H1 (cell line): ENCODE measurements at regions not wholly inside any gene's neighbourhood (a gene's known extent, or its start where the extent isn't known, plus 50 kb on each side); places are given as distances from the start of the nearest gene placed in this dataset.

ENCODE experiments used
- CTCF ChIA-PET: fragments of 300-600 bp; sonication (Branson Sonifier 250); formaldehyde crosslinking; loops from one replicate; lab custom pipeline; 2021; ENCODE audit not compliant: partially characterized antibody; lab: Charles Lee
- POLR2A ChIA-PET: fragments of 300-600 bp; sonication (Branson Sonifier 250); formaldehyde crosslinking; loops from one replicate; lab custom pipeline; 2021; ENCODE audit warnings: inconsistent platforms; ENCODE audit not compliant: partially characterized antibody; lab: Charles Lee
- DNase-seq, 2 experiments: peaks; one replicate each; pipeline versions ENCODE4 v3.0.0 to v3.0.0-alpha.2; 2010 to 2022; ENCODE audit warnings: low spot score in 2 of 2, low read depth in 1 of 2, mixed read lengths in 1 of 2
- FAIRE-seq: peaks from 2 replicates; lab custom pipeline; 2011; peaks lifted over from hg19 to GRCh38; lab: Jason Lieb, UNC
- H2AFZ ChIP-seq: 2 replicates; pipeline ENCODE4 v1.8.1; 2012; ENCODE audit warnings: low read length, inconsistent platforms
- H2AK5ac ChIP-seq: 2 replicates; pipeline ENCODE4 v1.6.1; 2013; ENCODE audit warnings: low read depth, low read length
- H2BK120ac ChIP-seq: replicated peaks from 2 replicates; pipeline ENCODE3; 2013; ENCODE audit warnings: low read depth, low read length, inconsistent platforms
- H2BK12ac ChIP-seq: 2 replicates; pipeline ENCODE4 v1.6.1; 2013; ENCODE audit warnings: low read depth, low read length
- H2BK15ac ChIP-seq: 2 replicates; pipeline ENCODE4 v1.6.1; 2013; ENCODE audit warnings: low read length
- H2BK20ac ChIP-seq: 2 replicates; pipeline ENCODE4 v1.6.1; 2013; ENCODE audit warnings: low read length
- H2BK5ac ChIP-seq: 2 replicates; pipeline ENCODE4 v1.6.1; 2013; ENCODE audit warnings: low read depth, low read length
- H3K14ac ChIP-seq: 2 replicates; pipeline ENCODE4 v1.6.1; 2013; ENCODE audit warnings: inconsistent platforms; ENCODE audit not compliant: insufficient read length
- H3K18ac ChIP-seq: 2 replicates; pipeline ENCODE4 v1.6.1; 2013; ENCODE audit warnings: low read length; ENCODE audit errors: extremely low read depth
- H3K23ac ChIP-seq: 2 replicates; pipeline ENCODE4 v1.6.1; 2013; ENCODE audit warnings: inconsistent platforms; ENCODE audit not compliant: insufficient read length
- H3K23me2 ChIP-seq: 2 replicates; pipeline ENCODE4 v1.6.1; 2013; ENCODE audit warnings: low read depth, low read length
- H3K27ac ChIP-seq: 2 replicates; pipeline ENCODE4 v1.6.1; 2011; ENCODE audit warnings: low read depth, low read length, inconsistent platforms
- H3K27me3 ChIP-seq, 4 experiments: replicated peaks in 1 of 4; 1 replicate in 1 of 4; 2 replicates in 3 of 4; pipeline versions ENCODE4 v1.6.1 to v1.8.1; 2011 to 2013; ENCODE audit warnings: low read length in 3 of 4, mild to moderate bottlenecking in 3 of 4, inconsistent platforms in 2 of 4, mixed read lengths in 2 of 4, moderate library complexity in 1 of 4; ENCODE audit not compliant: control insufficient read depth in 3 of 4, insufficient read depth in 3 of 4; ENCODE audit errors: extremely low read depth in 1 of 4
- H3K36me3 ChIP-seq, 4 experiments: 2 replicates each; pipeline versions ENCODE4 v1.6.1 to v1.8.1; 2011 to 2013; ENCODE audit warnings: mild to moderate bottlenecking in 4 of 4, low read length in 3 of 4, moderate library complexity in 2 of 4, control low read depth in 1 of 4, inconsistent platforms in 1 of 4; ENCODE audit not compliant: insufficient read depth in 4 of 4, control insufficient read depth in 2 of 4
- H3K4ac ChIP-seq: replicated peaks from 2 replicates; pipeline ENCODE3; 2013; ENCODE audit warnings: low read length, low read depth, mixed read lengths, inconsistent platforms; ENCODE audit not compliant: insufficient read length
- H3K4me1 ChIP-seq, 4 experiments: replicated peaks in 1 of 4; 1 replicate in 1 of 4; 2 replicates in 3 of 4; pipeline versions ENCODE4 v1.6.1 to v1.8.1; 2011 to 2013; ENCODE audit warnings: low read length in 3 of 4, inconsistent platforms in 2 of 4, mixed read lengths in 1 of 4; ENCODE audit not compliant: insufficient read depth in 4 of 4, control insufficient read depth in 3 of 4
- H3K4me2 ChIP-seq, 2 experiments: 2 replicates each; pipeline versions ENCODE4 v1.6.1 to v1.8.1; 2011 to 2013; ENCODE audit warnings: low read depth in 2 of 2, low read length in 2 of 2, control low read depth in 1 of 2, inconsistent platforms in 1 of 2, mild to moderate bottlenecking in 1 of 2; ENCODE audit not compliant: insufficient read depth in 1 of 2
- H3K4me3 ChIP-seq, 4 experiments: fragments of 200-600, 300-600 bp in 1 of 4; sonication (generic), shearing (Covaris generic), sonication (Bioruptor Twin) in 1 of 4; 2 replicates each; pipeline versions ENCODE4 v1.5.1 to v1.8.1; 2011 to 2016; ENCODE audit warnings: low read length in 4 of 4, low read depth in 3 of 4, control low read depth in 2 of 4, inconsistent platforms in 2 of 4, mild to moderate bottlenecking in 2 of 4, mixed read lengths in 1 of 4, moderate library complexity in 1 of 4; ENCODE audit not compliant: insufficient read depth in 2 of 4; ENCODE audit errors: extremely low read depth in 1 of 4
- H3K56ac ChIP-seq: replicated peaks from 2 replicates; pipeline ENCODE3; 2013; ENCODE audit warnings: low read depth, mild to moderate bottlenecking, mixed read lengths, low read length, inconsistent platforms; ENCODE audit not compliant: insufficient read length
- H3K79me1 ChIP-seq: 2 replicates; pipeline ENCODE4 v1.6.1; 2013; ENCODE audit warnings: low read depth, low read length, control low read depth
- H3K79me2 ChIP-seq, 2 experiments: 2 replicates each; pipeline versions ENCODE4 v1.6.1 to v1.8.1; 2012 to 2013; ENCODE audit warnings: low read length in 2 of 2, mild to moderate bottlenecking in 2 of 2, inconsistent platforms in 1 of 2; ENCODE audit not compliant: insufficient read depth in 2 of 2, control insufficient read depth in 1 of 2
- H3K9ac ChIP-seq, 4 experiments: replicated peaks in 1 of 4; 1 replicate in 1 of 4; 2 replicates in 3 of 4; pipeline versions ENCODE4 v1.6.1 to v1.8.1; 2011 to 2013; ENCODE audit warnings: low read depth in 3 of 4, low read length in 3 of 4, control low read depth in 2 of 4, mild to moderate bottlenecking in 2 of 4, moderate library complexity in 2 of 4, inconsistent platforms in 1 of 4; ENCODE audit errors: extremely low read depth in 1 of 4
- H3K9me3 ChIP-seq, 2 experiments: 2 replicates each; pipeline versions ENCODE4 v1.6.1 to v1.8.1; 2012 to 2013; ENCODE audit warnings: mild to moderate bottlenecking in 2 of 2, moderate library complexity in 2 of 2, control low read depth in 1 of 2, inconsistent platforms in 1 of 2, low read depth in 1 of 2, low read length in 1 of 2, mixed read lengths in 1 of 2; ENCODE audit not compliant: insufficient read depth in 2 of 2
- H4K20me1 ChIP-seq, 2 experiments: replicated peaks in 1 of 2; 2 replicates each; pipeline versions ENCODE3 to v1.8.1; 2011 to 2013; ENCODE audit warnings: inconsistent platforms in 2 of 2, low read length in 2 of 2, mild to moderate bottlenecking in 1 of 2; ENCODE audit not compliant: insufficient read depth in 2 of 2, control insufficient read depth in 1 of 2
- H4K5ac ChIP-seq: 2 replicates; pipeline ENCODE4 v1.6.1; 2013; ENCODE audit warnings: low read length, low read depth, mixed read lengths, inconsistent platforms; ENCODE audit not compliant: insufficient read length
- H4K8ac ChIP-seq: 2 replicates; pipeline ENCODE4 v1.8.0; 2013; ENCODE audit warnings: mild to moderate bottlenecking, moderate library complexity, low read length, inconsistent platforms; ENCODE audit not compliant: insufficient read depth; ENCODE audit errors: extremely low read depth
- H4K91ac ChIP-seq: replicated peaks from 2 replicates; pipeline ENCODE3; 2013; ENCODE audit warnings: low read length, mixed read lengths, inconsistent platforms; ENCODE audit not compliant: insufficient read length
- CBX5 ChIP-seq: fragments of 300-800, 300-1000 bp; sonication (generic); IDR thresholded peaks from 2 replicates; pipeline ENCODE4 v1.7.1; 2016; ENCODE audit warnings: antibody characterized with exemption, low read length, low read depth
- CHD2 ChIP-seq: IDR thresholded peaks from 2 replicates; pipeline ENCODE4 v1.6.1; 2012; ENCODE audit warnings: low read length, improper control_type of control experiment
- CTBP2 ChIP-seq: IDR thresholded peaks from 2 replicates; pipeline ENCODE4 v1.7.0; 2011; ENCODE audit warnings: borderline replicate concordance, mild to moderate bottlenecking, moderate library complexity, mixed read lengths, low read length; ENCODE audit not compliant: insufficient read depth, insufficient read length
- GTF2F1 ChIP-seq: IDR thresholded peaks from 2 replicates; pipeline ENCODE4 v1.6.1; 2012; ENCODE audit warnings: low read depth, low read length, improper control_type of control experiment, borderline replicate concordance
- HDAC2 ChIP-seq, 2 experiments: fragments of 300-600 bp in 1 of 2; sonication (generic) in 1 of 2; IDR thresholded peaks; 2 replicates each; pipeline ENCODE4 v1.6.1; 2011 to 2012; ENCODE audit warnings: low read depth in 2 of 2, low read length in 2 of 2, mild to moderate bottlenecking in 2 of 2, moderate library complexity in 2 of 2, borderline replicate concordance in 1 of 2, inconsistent platforms in 1 of 2
- MAFK ChIP-seq: IDR thresholded peaks from 2 replicates; pipeline ENCODE4 v1.6.1; 2012; ENCODE audit warnings: low read depth, mild to moderate bottlenecking, improper control_type of control experiment, low read length
- NRF1 ChIP-seq: IDR thresholded peaks from 2 replicates; pipeline ENCODE4 v1.6.1; 2011; ENCODE audit warnings: mild to moderate bottlenecking, low read depth, low read length, improper control_type of control experiment
- SAP30 ChIP-seq: fragments of 300-600 bp; sonication (generic); IDR thresholded peaks from 2 replicates; pipeline ENCODE4 v1.7.1; 2012; ENCODE audit warnings: low read length, moderate library complexity, mild to moderate bottlenecking, inconsistent platforms; ENCODE audit not compliant: insufficient read depth, insufficient replicate concordance
- SIRT6 ChIP-seq: IDR thresholded peaks from one replicate; pipeline ENCODE4 v1.7.1; 2012; ENCODE audit warnings: low read length, inconsistent platforms
- SUZ12 ChIP-seq: fragments of 200-600 bp; sonication (generic); IDR thresholded peaks from 2 replicates; pipeline ENCODE4 v1.6.1; 2012; ENCODE audit warnings: mild to moderate bottlenecking, inconsistent platforms, low read length, moderate library complexity, mixed read lengths
- TBP ChIP-seq: IDR thresholded peaks from 2 replicates; pipeline ENCODE4 v1.6.1; 2011; ENCODE audit warnings: low read depth, low read length, improper control_type of control experiment
- TCF12 ChIP-seq: IDR thresholded peaks from 2 replicates; pipeline ENCODE4 v1.6.1; 2011; ENCODE audit warnings: low read depth, mild to moderate bottlenecking, low read length
- USF2 ChIP-seq: IDR thresholded peaks from 2 replicates; pipeline ENCODE4 v1.6.1; 2011; ENCODE audit warnings: low read length, improper control_type of control experiment
- WGBS, 2 experiments: shearing (Covaris generic) in 1 of 2; methylation state at CpG; one replicate each; pipeline versions ENCODE4 v1.1.6 to v1.1.7; 2013 to 2015; ENCODE audit warnings: low lambda C conversion rate in 2 of 2, mixed read lengths in 2 of 2, inconsistent platforms in 1 of 2, low coverage in 1 of 2, missing lambda C conversion rate in 1 of 2; ENCODE audit not compliant: insufficient replicate concordance in 2 of 2, insufficient coverage in 1 of 2, insufficient read length in 1 of 2; ENCODE audit errors: extremely low coverage in 1 of 2, missing lambda C conversion rate in 1 of 2; 5-methylcytosine and 5-hydroxymethylcytosine counted together

DNA sequence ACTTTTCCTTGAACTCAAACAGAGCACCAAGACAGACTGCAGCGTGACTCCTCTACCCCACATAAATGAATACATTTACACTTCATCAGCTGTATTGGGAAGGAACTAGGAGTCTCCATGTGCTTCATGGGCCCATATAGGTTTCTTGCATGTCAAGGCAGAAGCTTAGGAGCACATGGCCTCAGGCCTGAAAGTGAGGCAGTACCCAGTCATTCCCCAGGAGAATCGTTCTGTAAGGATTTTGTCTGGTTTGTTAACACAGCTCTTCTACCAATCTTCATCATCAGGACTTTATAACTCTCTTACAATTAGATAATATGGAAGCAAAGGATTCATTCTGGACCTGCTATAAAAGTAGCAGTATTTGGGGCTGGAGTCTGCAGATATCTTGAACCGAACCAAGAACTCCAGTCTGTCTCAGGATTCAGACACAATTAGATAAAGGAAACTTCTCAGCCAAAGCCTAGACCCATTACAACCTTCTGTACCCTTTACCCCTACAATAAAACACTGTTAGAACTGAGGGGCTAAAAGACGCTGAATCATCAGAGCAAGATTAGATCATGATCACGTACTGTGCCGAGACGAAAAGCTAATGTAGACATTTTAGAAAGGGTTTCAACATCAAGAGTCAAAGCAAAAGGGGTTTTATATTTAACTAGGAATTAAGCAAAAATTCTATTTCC, 385.5 kb upstream of the SLC30A5 start:
- H3K4me2 ChIP-seq: no peak overlapping the region
- H4K5ac ChIP-seq: no peak overlapping the region
- H3K14ac ChIP-seq: no peak overlapping the region
- H3K4ac ChIP-seq: no peak overlapping the region
- H3K56ac ChIP-seq: no peak overlapping the region
- H3K27me3 ChIP-seq: no peaks in the 10 kb centered on the region
- H4K8ac ChIP-seq: no peak overlapping the region
- no peak overlapping the region for H2BK15ac ChIP-seq
- ChIA-PET POLR2A (no interaction called here), CTCF (interaction anchor here (0.6 to 1.2 kb wide), 3 partner anchors 50 to 422 kb away, joined by 3 to 4 read pairs (median 4); no protein-coding TSS in a partner anchor)
- H3K27ac ChIP-seq: no peak overlapping the region
- H2AFZ ChIP-seq: no peak overlapping the region
- H2BK5ac ChIP-seq: no peak overlapping the region
- DNase-seq (no peak), FAIRE-seq (no peak)
- no peak overlapping the region for H3K4me3 ChIP-seq
- H2AK5ac ChIP-seq: no peak overlapping the region
- no peak overlapping the region for H2BK120ac ChIP-seq
- no peaks in the 10 kb centered on the region for H3K79me1 ChIP-seq
- no peak overlapping the region for H2BK20ac ChIP-seq
- no peaks in the 10 kb centered on the region for H3K79me2 ChIP-seq
- H3K4me1 ChIP-seq: no peaks in the 10 kb centered on the region
- H3K18ac ChIP-seq: no peak overlapping the region
- no peaks in the 10 kb centered on the region for H4K20me1 ChIP-seq
- H3K36me3 ChIP-seq: no peaks in the 10 kb centered on the region
- WGBS, 2 experiments: 94% methylated on average over 7 of the region's 7 CpGs; no CpG with 5 or more reads in 1 of the 2 experiments
- H3K9me3 ChIP-seq: no peaks in the 10 kb centered on the region
- no peak overlapping the region for H2BK12ac ChIP-seq
- no peak overlapping the region for H3K23ac ChIP-seq
- no peak overlapping the region for H4K91ac ChIP-seq
- no peak overlapping the region for H3K9ac ChIP-seq
- H3K23me2 ChIP-seq: no peaks in the 10 kb centered on the region
- TF ChIP-seq CBX5 (no peak), CTBP2 (no peak), USF2 (no peak), SAP30 (no peak), MAFK (no peak), GTF2F1 (no peak), NRF1 (no peak), SIRT6 (no peak), TBP (no peak), HDAC2 (IDR thresholded peaks at IDR 0.05; ENCODE audit: borderline replicate concordance in 1 of 2, low read depth in 2 of 2, low read length in 2 of 2) (no peak), TCF12 (no peak), SUZ12 (no peak), CHD2 (no peak)
